Fibroblast of skin of back (primary cell): ENCODE measurements at regions not wholly inside any gene's neighbourhood (a gene's known extent, or its start where the extent isn't known, plus 50 kb on each side); places are given as distances from the start of the nearest gene placed in this dataset.

ENCODE experiments used
- DNase-seq: peaks from one replicate; pipeline ENCODE4 v3.0.0-alpha.2; 2013

- DNase-seq, result no peak
These were observed 288.9 kb downstream of the CDK5RAP2 start for GRCh38 chr9:120291050-120291449.

DNA sequence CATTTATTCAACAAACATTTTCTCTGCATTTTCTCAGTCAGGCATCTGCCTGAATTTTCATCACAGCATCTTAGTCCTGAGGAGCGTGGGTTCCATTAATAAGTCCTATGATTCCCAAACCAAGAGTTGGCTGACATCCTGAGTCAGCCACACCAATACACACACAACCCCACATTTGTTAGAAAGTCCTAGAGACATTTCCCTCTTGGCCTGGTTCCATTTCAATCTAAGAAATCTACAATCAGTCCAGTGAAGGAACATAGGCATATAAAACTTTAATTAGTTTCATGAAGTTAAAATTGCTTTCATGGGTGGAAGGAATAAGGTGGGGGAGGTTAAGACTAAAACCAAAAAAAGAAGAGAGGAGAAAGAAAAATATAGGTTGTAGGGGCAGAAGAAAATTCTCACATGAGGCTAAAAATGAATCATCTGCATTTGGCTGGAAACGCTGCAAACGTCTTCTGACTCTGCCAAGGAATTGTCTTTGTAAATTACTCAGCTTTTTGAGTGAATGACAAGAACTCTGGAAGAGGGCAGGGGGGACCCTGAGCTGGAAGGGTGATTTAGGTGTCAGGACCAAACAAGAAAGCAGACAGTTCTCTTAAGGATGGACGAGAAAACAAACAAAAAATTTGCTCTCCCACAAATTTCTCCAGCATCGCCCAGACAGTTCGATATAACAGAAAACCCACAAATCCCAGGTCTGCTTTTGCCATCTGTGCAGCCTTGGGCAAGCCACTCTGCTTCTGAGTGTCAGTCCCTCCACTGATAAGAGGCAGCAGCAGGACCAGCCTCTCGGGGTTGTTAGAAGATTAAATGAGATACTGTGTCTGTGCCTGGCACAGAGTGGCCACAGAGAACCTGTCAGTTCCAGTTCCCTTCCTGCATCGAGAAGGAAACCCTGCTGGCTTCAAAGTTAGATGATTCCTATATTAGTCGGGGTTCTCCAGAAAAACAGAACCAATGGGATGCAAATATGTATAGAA lies 289.7 kb downstream of the CDK5RAP2 start:
- DNase-seq, result peak; percentile 3

DNA sequence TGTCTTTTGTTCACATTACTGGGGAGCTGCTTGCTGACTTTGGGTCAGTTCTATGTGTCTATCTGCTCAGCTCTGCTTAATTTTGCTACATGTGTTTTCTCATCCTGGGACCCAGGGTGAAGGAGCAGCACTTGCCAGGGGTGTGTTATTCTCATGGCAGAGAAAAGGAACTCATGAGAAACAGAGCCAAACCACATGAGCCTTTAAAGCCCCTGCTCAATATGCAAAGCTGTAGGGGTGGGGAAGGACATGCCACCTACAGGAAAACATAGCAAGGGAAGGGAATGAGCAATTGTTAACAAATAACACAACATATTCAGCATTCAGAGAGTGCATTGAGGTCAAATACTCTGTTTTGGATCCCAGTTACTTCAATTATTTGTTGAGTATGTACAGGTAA lies 290.9 kb downstream of the CDK5RAP2 start:
- no peak for DNase-seq

GRCh38 chr9:120286530-120286929 lies 293.4 kb downstream of the CDK5RAP2 start:
- DNase-seq, result no peak

GRCh38 chr9:120284821-120285220 lies 295.1 kb downstream of the CDK5RAP2 start:
- DNase-seq, result no peak

- DNase-seq, result no peak
These were observed 298.3 kb downstream of the CDK5RAP2 start for GRCh38 chr9:120281665-120282064.

DNA sequence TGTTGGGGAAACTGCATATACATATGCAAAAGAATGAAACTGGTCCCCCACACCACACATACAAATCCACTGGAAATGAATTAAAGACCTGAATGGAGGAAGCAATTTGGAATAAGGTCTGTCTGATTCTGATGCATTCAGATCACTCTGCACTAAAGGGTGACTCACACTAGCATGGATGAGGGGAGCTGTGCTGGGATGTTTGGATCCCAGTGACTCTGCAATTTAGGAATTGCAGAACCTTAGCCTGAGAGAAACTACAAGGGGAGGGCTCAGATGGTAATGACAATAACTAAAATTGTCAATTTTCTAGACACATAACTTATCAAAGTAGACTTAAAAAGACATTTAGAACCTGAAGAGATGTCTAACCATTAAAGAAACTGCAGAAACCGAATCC lies 312.0 kb downstream of the CDK5RAP2 start:
- peak; percentile 11 for DNase-seq

- DNase-seq, result no peak
These were observed 314.2 kb downstream of the CDK5RAP2 start for GRCh38 chr9:120265791-120266190.

GRCh38 chr9:120264528-120264927 lies 315.4 kb downstream of the CDK5RAP2 start:
- no peak for DNase-seq

DNA sequence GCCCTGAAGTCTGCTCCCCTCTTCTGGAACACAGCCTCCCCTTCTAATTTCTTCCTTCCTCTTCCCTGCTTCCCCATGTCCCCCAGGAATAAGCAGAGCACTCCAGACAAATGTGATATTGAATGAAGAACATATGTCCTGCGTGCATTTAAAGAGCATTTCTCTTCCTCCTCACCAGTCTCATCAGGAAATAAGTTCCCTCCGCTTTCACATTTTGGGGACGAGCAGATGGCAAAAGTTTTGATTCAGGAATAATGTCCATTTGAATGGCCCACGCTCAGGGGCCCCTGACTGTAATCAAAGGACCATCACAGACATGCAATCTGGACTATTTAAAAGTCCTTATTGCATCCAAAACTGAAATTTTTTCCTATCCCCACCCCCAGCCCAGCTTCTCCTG lies 316.1 kb downstream of the CDK5RAP2 start:
- DNase-seq, result no peak

- DNase-seq, result no peak
These were observed 318.5 kb downstream of the CDK5RAP2 start for GRCh38 chr9:120261419-120261818.

DNA sequence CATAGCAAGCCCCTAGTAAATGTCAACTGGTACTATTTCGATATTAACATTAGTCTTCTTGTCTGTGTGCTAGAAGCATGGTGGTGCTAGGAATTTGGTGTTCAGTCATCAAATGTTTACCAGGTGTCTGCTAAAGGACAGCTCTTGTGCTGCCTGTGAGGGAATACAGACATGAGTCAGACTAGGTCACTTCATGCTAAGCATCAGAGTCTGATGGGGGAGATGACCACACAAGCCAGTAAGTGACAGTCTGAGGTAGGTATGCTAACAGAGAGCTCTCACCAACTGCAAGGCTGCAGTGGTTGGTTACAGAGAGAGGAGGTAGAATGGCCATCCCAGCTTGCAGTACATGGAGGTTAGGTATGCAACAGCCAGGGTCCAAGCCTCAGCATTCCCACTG lies 320.9 kb downstream of the CDK5RAP2 start:
- DNase-seq, result no peak

- DNase-seq, result no peak
These were observed 321.9 kb downstream of the CDK5RAP2 start for GRCh38 chr9:120258096-120258495.

GRCh38 chr9:120257483-120257882 lies 322.5 kb downstream of the CDK5RAP2 start:
- DNase-seq, result no peak

- DNase-seq, result no peak
These were observed 323.8 kb downstream of the CDK5RAP2 start for GRCh38 chr9:120256146-120256545.

- DNase-seq, result no peak
These were observed 327.7 kb downstream of the CDK5RAP2 start for GRCh38 chr9:120252248-120252647.

DNA sequence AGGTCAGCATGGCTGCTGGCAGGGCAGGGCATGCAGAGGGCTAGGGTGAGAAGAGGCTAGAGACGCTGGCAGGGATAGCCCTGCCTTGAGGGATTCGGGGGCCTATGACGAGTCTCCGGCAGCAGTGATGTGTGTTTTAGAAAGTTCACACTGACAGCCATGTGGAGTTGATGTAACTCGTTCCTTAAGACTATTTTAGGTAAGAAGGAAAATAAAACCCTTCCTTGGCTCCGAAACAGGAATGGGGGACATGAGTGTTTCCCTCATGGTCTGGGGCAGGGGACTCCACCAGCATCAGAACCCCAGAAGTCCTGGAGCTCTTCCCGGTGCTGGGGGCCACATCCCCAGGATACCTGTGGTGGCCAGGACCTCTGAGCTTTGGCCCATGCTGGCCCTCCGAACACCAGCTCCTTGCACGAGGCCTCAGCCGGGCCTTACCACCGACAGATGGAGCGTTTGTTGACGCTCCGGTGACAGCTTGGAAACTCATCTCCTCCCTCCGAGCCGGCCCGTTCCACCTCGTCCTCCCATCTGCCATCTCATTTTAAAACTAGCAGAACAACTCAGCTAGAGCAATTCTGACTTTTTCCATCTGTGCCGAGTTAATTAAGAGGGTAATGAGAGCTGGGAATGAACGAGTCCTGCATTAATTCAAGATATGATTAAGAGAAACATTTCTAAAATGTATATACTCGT lies 337.7 kb downstream of the CDK5RAP2 start:
- DNase-seq, result no peak

- DNase-seq, result no peak
These were observed 343.4 kb downstream of the CDK5RAP2 start for GRCh38 chr9:120236596-120236995.

- no peak for DNase-seq
These were observed 344.9 kb downstream of the CDK5RAP2 start for GRCh38 chr9:120235081-120235480.

- no peak for DNase-seq
These were observed 349.7 kb downstream of the CDK5RAP2 start for GRCh38 chr9:120230227-120230626.

DNA sequence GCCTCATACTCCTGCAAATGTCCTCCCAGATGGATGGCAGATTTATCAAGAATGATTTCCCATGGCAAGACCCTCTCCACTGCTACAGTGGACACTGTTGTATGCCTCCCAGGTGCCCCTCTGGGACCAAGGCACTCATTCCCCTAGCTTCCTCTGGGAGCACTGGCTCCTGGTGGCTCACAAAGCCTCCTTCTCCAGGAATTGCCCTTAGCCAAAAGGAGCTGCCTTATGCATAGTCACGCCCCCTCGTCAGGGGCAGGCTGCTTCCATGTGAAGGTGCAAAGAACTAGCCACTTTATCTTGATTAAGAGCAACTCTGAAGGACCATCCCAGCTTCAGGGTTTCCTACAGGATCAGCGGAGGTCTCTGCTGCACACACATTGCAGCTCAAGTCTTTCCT lies 358.1 kb downstream of the CDK5RAP2 start:
- DNase-seq, result no peak

DNA sequence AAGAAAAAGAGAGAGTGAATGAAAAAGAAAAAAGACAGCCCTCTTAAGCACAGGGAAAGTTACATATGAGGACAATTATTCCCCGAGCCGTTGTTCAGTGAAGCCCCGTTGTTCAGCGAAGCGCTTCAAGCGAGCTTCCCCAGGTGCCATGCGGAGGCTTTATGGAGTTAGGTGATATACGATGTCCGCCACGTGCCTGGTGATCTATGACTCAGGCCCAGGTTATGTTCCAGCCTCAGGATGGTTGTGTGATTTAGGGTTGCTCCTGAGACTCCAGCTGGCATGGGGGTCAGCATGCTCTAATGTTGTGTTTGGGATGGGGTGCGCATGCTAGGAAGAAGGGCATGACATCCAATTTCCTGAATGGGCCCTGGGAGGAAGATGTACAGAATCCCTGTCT lies 365.6 kb downstream of the CDK5RAP2 start:
- DNase-seq, result no peak

DNA sequence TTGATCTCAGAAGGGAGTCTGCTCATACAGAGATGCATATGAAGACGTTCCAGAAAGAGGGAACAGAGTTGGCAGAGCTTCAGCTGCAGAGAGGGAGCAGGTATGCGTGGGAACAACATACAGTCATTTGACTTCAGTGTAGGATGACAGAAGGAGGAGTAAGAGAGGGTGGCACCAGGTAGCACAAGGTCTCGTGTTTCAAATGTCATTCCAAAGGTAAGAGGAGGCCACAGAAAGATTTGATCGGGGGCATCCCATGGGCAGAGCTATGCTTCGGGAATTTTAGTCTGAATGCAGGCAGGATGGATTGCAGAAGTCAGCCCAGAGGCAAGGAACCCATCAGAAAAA lies 367.1 kb downstream of the CDK5RAP2 start:
- no peak for DNase-seq
